ENCODE measurements at regions not wholly inside any gene's neighbourhood (a gene's known extent, or its start where the extent isn't known, plus 50 kb on each side); places are given as distances from the start of the nearest gene placed in this dataset.
"Not testable (repeated sequence)": the region's sequence is repeated elsewhere in the genome, so short reads cannot be mapped to it uniquely, and the experiment has no call there.

DNA sequence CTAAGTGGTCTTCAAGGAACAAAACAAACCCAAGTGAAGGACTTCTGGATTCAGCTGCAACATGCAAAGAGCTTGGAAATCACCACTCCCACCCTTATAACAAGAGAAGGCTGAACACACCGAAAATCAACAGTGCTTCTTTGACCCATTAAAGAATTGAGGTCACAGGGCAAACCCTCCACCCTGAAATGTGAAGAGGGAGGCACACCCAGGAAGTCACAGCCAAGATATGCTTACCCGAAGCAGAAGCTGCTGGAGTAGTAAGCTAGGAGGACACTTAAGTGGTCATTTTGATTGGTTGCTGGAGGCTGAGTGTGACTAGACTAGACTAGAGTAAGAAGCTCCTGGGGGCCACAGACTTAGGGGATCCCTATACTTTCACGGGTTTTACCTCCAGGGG is 188.2 kb upstream of the SSTR4 start:
- TF ChIP-seq, protein P1, sequence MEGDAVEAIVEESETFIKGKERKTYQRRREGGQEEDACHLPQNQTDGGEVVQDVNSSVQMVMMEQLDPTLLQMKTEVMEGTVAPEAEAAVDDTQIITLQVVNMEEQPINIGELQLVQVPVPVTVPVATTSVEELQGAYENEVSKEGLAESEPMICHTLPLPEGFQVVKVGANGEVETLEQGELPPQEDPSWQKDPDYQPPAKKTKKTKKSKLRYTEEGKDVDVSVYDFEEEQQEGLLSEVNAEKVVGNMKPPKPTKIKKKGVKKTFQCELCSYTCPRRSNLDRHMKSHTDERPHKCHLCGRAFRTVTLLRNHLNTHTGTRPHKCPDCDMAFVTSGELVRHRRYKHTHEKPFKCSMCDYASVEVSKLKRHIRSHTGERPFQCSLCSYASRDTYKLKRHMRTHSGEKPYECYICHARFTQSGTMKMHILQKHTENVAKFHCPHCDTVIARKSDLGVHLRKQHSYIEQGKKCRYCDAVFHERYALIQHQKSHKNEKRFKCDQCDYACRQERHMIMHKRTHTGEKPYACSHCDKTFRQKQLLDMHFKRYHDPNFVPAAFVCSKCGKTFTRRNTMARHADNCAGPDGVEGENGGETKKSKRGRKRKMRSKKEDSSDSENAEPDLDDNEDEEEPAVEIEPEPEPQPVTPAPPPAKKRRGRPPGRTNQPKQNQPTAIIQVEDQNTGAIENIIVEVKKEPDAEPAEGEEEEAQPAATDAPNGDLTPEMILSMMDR (IDR thresholded peaks at IDR 0.05), result no peak
- TF ChIP-seq ZFX (IDR thresholded peaks at IDR 0.05; ENCODE audit: borderline replicate concordance), result no peak
- H3K27ac ChIP-seq, result no peak overlapping the region

DNA sequence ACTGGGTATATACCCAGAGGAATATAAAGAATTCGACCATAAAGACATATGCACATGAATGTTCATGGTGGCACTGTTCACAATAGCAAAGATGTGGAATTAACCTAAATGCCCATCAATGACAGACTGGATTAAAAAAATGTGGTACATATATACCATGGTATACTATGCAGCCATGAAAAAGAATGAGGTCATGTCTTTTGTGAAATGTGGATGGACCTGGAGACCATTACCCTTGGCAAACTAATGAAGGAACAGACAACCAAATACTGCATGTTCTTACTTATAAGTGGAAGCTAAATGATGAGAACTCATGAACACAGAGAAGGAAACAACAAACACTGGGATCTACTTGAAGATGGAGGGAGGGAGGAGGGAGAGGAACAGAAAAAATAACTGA is 186.7 kb upstream of the SSTR4 start:
- TF ChIP-seq, protein P1 (IDR thresholded peaks at IDR 0.05), result no peak
- TF ChIP-seq ZFX (IDR thresholded peaks at IDR 0.05; ENCODE audit: borderline replicate concordance), result no peak
- H3K27ac ChIP-seq, result no peak overlapping the region

DNA sequence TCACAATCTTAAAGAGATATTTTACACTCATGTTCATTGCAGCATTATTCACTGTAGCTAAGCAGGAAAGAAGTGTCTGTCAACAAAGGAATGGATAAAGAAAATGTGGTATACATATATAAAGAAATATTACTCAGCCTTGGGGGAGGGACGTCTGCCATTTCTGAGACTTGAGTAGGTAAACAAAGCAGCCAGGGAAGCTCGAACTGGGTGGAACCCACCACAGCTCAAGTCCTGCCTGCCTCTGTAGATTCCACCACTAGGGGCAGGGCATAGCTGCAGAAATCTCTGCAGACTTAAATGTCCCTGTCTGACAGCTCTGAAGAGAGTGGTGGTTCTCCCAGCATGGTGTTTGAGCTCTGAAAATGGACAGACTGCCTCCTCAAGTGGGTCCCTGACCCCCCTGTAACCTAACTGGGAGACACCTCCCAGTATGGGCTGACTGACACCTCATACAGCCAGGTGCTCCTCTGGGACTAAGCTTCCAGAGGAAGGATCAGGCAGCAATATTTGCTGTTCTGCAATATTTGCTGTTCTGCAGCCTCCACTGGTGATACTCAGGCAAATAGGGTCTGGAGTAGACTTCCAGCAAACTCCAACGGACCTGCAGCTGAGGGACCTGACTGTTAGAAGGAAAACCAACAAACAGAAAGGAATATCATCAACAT is 183.3 kb upstream of the SSTR4 start:
- H3K27ac ChIP-seq, result not testable (repeated sequence)
- TF ChIP-seq, protein P1 (IDR thresholded peaks at IDR 0.05), result peak; percentile 75

DNA sequence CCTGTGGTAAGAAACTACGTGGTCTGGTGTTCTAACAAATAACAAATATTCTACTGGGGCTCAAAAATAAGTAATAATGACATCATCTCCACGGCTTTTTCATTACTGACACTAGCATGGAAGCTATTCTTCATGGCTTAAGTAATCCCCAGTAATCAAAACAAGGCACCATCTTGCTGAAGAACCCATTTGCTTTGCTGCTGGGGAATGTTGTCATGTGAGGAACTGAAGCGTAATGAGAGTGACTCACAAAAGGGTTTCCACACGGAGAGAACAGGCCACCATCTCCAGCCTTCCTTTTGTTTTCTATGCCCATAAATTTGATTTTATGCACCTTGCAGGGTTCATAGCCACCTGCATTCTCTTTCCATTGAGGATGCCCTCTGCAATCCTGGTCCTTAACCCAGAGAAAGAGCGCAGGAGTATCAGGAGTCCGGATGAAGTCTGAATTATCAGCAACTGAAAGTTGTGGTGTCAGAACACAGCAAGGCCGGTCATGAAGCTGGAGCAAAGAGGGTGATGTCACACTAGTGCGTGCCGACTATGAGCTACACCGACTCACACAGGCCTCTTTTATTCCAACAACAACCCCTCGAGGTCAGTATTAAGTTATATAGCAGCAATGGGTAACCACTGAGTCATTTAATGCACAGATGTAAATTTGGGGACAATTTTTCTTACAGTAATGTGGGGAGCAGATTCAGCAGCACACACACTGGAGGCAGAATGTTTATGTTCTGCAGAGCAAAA is 173.7 kb upstream of the SSTR4 start:
- H3K27ac ChIP-seq, result no peak overlapping the region
- TF ChIP-seq ZFX (IDR thresholded peaks at IDR 0.05; ENCODE audit: borderline replicate concordance), result no peak
- TF ChIP-seq, protein P1 (IDR thresholded peaks at IDR 0.05), result no peak

DNA sequence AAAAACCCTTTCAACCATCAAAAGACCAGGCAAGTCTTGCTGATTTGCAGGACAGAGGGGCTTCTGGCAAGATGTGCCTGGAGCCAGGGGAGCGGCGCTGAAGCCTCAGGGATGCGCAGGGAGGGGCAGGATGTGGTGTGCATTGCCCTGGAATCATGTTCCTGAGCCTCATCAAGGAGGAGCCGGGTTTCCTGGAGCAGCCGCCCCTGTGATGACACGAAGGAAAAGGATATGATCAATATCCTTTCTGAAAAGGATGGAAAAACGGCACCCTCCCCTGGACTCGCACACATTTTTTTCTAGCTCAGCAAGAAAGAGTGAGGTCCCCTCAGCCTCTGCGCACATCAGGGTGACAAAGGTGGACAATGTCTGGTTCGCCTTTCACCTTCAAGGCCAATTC is 173.1 kb upstream of the SSTR4 start:
- H3K27ac ChIP-seq, result no peak overlapping the region
- TF ChIP-seq ZFX (IDR thresholded peaks at IDR 0.05; ENCODE audit: borderline replicate concordance), result no peak
- TF ChIP-seq, protein P1 (IDR thresholded peaks at IDR 0.05), result no peak

DNA sequence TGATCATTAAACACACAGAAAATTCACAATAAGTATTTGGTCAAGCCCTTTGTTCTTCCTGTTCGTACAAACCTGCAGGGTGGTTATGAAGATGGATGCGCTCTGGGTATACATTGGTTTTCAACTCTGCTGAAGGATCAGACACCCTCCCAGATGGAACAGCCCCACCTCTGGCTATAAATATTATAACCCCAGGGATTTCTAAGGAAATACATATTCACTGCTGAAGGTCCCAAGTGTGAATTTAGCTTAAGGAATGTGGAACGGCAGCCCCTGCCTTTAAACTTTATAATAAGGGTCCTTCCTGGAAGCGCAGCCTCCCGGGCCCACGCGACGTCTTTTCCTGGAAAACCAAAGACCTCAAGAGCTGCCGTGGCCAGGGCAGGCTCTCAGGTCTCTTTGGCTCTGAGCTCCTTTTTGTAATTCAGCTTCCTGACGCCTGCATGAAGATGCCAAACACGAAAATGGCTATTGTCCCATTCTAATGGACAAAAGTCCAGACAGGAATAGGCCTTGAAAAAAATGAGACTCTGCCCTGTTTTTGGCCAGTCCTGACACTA is 172.4 kb upstream of the SSTR4 start:
- TF ChIP-seq, protein P1 (IDR thresholded peaks at IDR 0.05), result no peak
- TF ChIP-seq ZFX (IDR thresholded peaks at IDR 0.05; ENCODE audit: borderline replicate concordance), result no peak
- no peak overlapping the region for H3K27ac ChIP-seq

DNA sequence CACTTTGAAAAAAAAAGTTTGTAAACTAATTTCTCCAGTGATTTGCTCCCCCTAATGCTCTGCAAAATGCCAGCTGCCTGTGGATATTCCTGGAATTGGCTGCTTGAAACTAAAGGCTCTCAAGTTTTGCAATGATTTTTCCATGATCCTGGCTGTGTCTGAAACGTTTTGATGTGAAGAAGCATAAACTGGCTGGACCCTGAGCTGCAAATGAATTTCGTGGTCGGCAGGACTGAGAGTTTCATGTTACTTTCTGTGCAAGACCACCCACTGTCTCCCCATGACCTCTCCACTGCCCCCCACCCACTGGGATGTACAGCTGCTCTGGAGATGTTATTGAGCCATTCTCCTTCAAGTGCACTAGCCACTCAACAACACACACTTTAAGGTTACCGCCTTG is 171.3 kb upstream of the SSTR4 start:
- H3K27ac ChIP-seq, result no peak overlapping the region
- TF ChIP-seq, protein P1 (IDR thresholded peaks at IDR 0.05), result no peak
- TF ChIP-seq ZFX (IDR thresholded peaks at IDR 0.05; ENCODE audit: borderline replicate concordance), result no peak
